Mesendoderm (in vitro differentiated cells): ENCODE measurements at regions not wholly inside any gene's neighbourhood (a gene's known extent, or its start where the extent isn't known, plus 50 kb on each side); places are given as distances from the start of the nearest gene placed in this dataset.

ENCODE experiments used
- DNase-seq: peaks from one replicate; pipeline ENCODE4 v3.0.0; 2013
- H2AK5ac ChIP-seq: 2 replicates; pipeline ENCODE4 v1.6.1; 2013; ENCODE audit warnings: low read length, inconsistent platforms
- H2BK120ac ChIP-seq: 2 replicates; pipeline ENCODE4 v1.6.1; 2013; ENCODE audit warnings: low read depth, mild to moderate bottlenecking, low read length, moderate library complexity, mixed read lengths
- H2BK15ac ChIP-seq: replicated peaks from 2 replicates; pipeline ENCODE4 v1.6.1; 2013; ENCODE audit warnings: low read depth, mild to moderate bottlenecking, moderate library complexity
- H2BK5ac ChIP-seq: 2 replicates; pipeline ENCODE4 v1.6.1; 2013; ENCODE audit warnings: low read length, inconsistent platforms
- H3K18ac ChIP-seq: 2 replicates; pipeline ENCODE4 v1.6.1; 2013; ENCODE audit warnings: mild to moderate bottlenecking, low read length, mixed read lengths
- H3K23ac ChIP-seq: one replicate; pipeline ENCODE4 v1.6.1; 2013; ENCODE audit warnings: low read length
- H3K27ac ChIP-seq: 2 replicates; pipeline ENCODE4 v1.5.1; 2013; ENCODE audit warnings: low read depth, mild to moderate bottlenecking, inconsistent platforms, low read length, moderate library complexity
- H3K27me3 ChIP-seq: 2 replicates; pipeline ENCODE4 v1.6.1; 2013; ENCODE audit warnings: low read length, control low read depth, mild to moderate bottlenecking, inconsistent platforms; ENCODE audit not compliant: insufficient read depth, poor library complexity
- H3K36me3 ChIP-seq: 2 replicates; pipeline ENCODE4 v1.6.1; 2013; ENCODE audit warnings: low read length, inconsistent platforms; ENCODE audit not compliant: control insufficient read depth, insufficient read depth
- H3K4ac ChIP-seq: one replicate; pipeline ENCODE4 v1.6.1; 2013; ENCODE audit warnings: low read depth, mild to moderate bottlenecking, low read length, moderate library complexity
- H3K4me1 ChIP-seq: 2 replicates; pipeline ENCODE4 v1.6.1; 2013; ENCODE audit warnings: low read depth, low read length, inconsistent platforms; ENCODE audit not compliant: control insufficient read depth
- H3K4me2 ChIP-seq: 2 replicates; pipeline ENCODE4 v1.6.1; 2013; ENCODE audit warnings: low read length
- H3K4me3 ChIP-seq: 2 replicates; pipeline ENCODE4 v1.5.1; 2013; ENCODE audit warnings: mild to moderate bottlenecking, low read length
- H3K56ac ChIP-seq: one replicate; pipeline ENCODE4 v1.6.1; 2013; ENCODE audit warnings: low read length
- H3K79me1 ChIP-seq: 2 replicates; pipeline ENCODE4 v1.6.1; 2013; ENCODE audit warnings: low read length, inconsistent platforms
- H3K79me2 ChIP-seq: 2 replicates; pipeline ENCODE4 v1.6.1; 2013; ENCODE audit warnings: mild to moderate bottlenecking, low read length; ENCODE audit not compliant: control insufficient read depth, insufficient read depth
- H3K9ac ChIP-seq: 2 replicates; pipeline ENCODE4 v1.6.1; 2013; ENCODE audit warnings: low read length, inconsistent platforms
- H4K5ac ChIP-seq: one replicate; pipeline ENCODE4 v1.6.1; 2013; ENCODE audit warnings: low read length
- H4K8ac ChIP-seq: one replicate; pipeline ENCODE4 v1.6.1; 2013; ENCODE audit warnings: low read depth, mild to moderate bottlenecking, control low read depth, low read length, moderate library complexity
- WGBS: extraction: QIAGEN DNeasy Blood & Tissue Kit; methylation state at CpG from one replicate; pipeline ENCODE4 v1.1.7; 2013; ENCODE audit warnings: low lambda C conversion rate, missing lambda C conversion rate; ENCODE audit not compliant: insufficient coverage; ENCODE audit errors: extremely low coverage; 5-methylcytosine and 5-hydroxymethylcytosine counted together

- H3K27ac ChIP-seq, result no peak overlapping the region
- no peak overlapping the region for H3K4ac ChIP-seq
- H3K4me2 ChIP-seq, result no peak overlapping the region
- no peak overlapping the region for H2BK15ac ChIP-seq
- H3K4me1 ChIP-seq, result no peaks in the 10 kb centered on the region
- WGBS, result no CpG with 5 or more reads among the region's 7 CpGs
- no peak overlapping the region for H3K4me3 ChIP-seq
- H3K27me3 ChIP-seq, result no peaks in the 10 kb centered on the region
- no peak overlapping the region for H3K9ac ChIP-seq
- H3K79me2 ChIP-seq, result no peaks in the 10 kb centered on the region
- H4K5ac ChIP-seq, result no peak overlapping the region
- DNase-seq, result no peak
- H2BK5ac ChIP-seq, result no peak overlapping the region
- H2BK120ac ChIP-seq, result no peak overlapping the region
- no peak overlapping the region for H2AK5ac ChIP-seq
- H3K23ac ChIP-seq, result no peak overlapping the region
- no peak overlapping the region for H3K18ac ChIP-seq
- H4K8ac ChIP-seq, result no peak overlapping the region
- H3K56ac ChIP-seq, result no peak overlapping the region
- H3K36me3 ChIP-seq, result no peaks in the 10 kb centered on the region
- H3K79me1 ChIP-seq, result no peaks in the 10 kb centered on the region
Observed at GRCh38 chr10:1950803-1951495, 213.6 kb upstream of the ADARB2 start.

GRCh38 chr10:1947464-1948003, 210.2 kb upstream of the ADARB2 start:
- WGBS, result no CpG with 5 or more reads among the region's 4 CpGs

GRCh38 chr10:1944487-1944886, 207.2 kb upstream of the ADARB2 start:
- Histone ChIP-seq H3K79me2 (no peaks in the 10 kb centered on the region), H3K79me1 (no peaks in the 10 kb centered on the region), H3K36me3 (no peaks in the 10 kb centered on the region), H3K4me3 (no peak overlapping the region), H3K23ac (no peak overlapping the region), H2BK15ac (no peak overlapping the region), H2AK5ac (no peak overlapping the region), H3K4ac (no peak overlapping the region), H3K27ac (no peak overlapping the region), H3K9ac (no peak overlapping the region), H3K4me2 (no peak overlapping the region), H3K27me3 (peaks cover 2% of the 10 kb centered on the region), H4K5ac (no peak overlapping the region), H2BK5ac (no peak overlapping the region), H3K4me1 (no peaks in the 10 kb centered on the region), H3K18ac (no peak overlapping the region), H3K56ac (no peak overlapping the region), H2BK120ac (no peak overlapping the region), H4K8ac (no peak overlapping the region)
- WGBS, result no CpG with 5 or more reads among the region's 11 CpGs
- no peak for DNase-seq

More at GRCh38 chr10:1947464-1948003, 210.2 kb upstream of the ADARB2 start:
- no peak overlapping the region for H4K8ac ChIP-seq
- no peak overlapping the region for H4K5ac ChIP-seq
- no peak overlapping the region for H3K23ac ChIP-seq
- no peak overlapping the region for H3K4ac ChIP-seq
- DNase-seq, result no peak
- H3K27ac ChIP-seq, result no peak overlapping the region
- H2BK15ac ChIP-seq, result no peak overlapping the region
- H3K27me3 ChIP-seq, result no peaks in the 10 kb centered on the region
- no peak overlapping the region for H3K4me2 ChIP-seq
- H3K18ac ChIP-seq, result no peak overlapping the region
- no peaks in the 10 kb centered on the region for H3K79me1 ChIP-seq
- no peaks in the 10 kb centered on the region for H3K79me2 ChIP-seq
- no peak overlapping the region for H3K56ac ChIP-seq
- H3K4me1 ChIP-seq, result no peaks in the 10 kb centered on the region
- H2BK120ac ChIP-seq, result no peak overlapping the region
- H2AK5ac ChIP-seq, result no peak overlapping the region
- H2BK5ac ChIP-seq, result no peak overlapping the region
- H3K36me3 ChIP-seq, result no peaks in the 10 kb centered on the region
- no peak overlapping the region for H3K4me3 ChIP-seq
- H3K9ac ChIP-seq, result no peak overlapping the region

DNA sequence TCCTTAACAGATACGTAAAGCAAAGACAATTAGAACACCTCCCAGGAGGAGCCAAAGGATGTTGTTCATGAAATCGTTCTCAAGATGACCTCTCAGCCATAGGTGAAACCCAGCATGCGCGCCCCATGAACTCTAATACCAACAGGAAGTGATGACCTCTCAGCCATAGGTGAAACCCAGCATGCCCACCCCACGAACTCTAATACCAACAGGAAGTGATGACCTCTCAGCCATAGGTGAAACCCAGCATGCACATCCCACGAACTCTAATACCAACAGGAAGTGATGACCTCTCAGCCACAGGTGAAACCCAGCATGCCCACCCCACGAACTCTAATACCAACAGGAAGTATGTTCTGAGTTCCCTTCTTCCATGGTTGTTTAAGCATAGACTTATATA, 205.2 kb upstream of the ADARB2 start:
- H3K23ac ChIP-seq, result no peak overlapping the region
- no peak overlapping the region for H2BK15ac ChIP-seq
- H3K56ac ChIP-seq, result no peak overlapping the region
- H4K8ac ChIP-seq, result no peak overlapping the region
- no peak overlapping the region for H3K4me3 ChIP-seq
- no peaks in the 10 kb centered on the region for H3K79me2 ChIP-seq
- no peak overlapping the region for H3K4me2 ChIP-seq
- WGBS, result no CpG with 5 or more reads among the region's 7 CpGs
- no peak overlapping the region for H2BK5ac ChIP-seq
- peaks cover 2% of the 10 kb centered on the region for H3K27me3 ChIP-seq
- H2BK120ac ChIP-seq, result no peak overlapping the region
- no peak overlapping the region for H4K5ac ChIP-seq
- no peak overlapping the region for H3K4ac ChIP-seq
- no peaks in the 10 kb centered on the region for H3K36me3 ChIP-seq
- no peaks in the 10 kb centered on the region for H3K79me1 ChIP-seq
- peak; percentile 10 for DNase-seq
- H2AK5ac ChIP-seq, result no peak overlapping the region
- H3K9ac ChIP-seq, result no peak overlapping the region
- H3K27ac ChIP-seq, result no peak overlapping the region
- H3K18ac ChIP-seq, result no peak overlapping the region
- no peaks in the 10 kb centered on the region for H3K4me1 ChIP-seq

GRCh38 chr10:1939016-1939415, 201.7 kb upstream of the ADARB2 start:
- H2BK5ac ChIP-seq, result no peak overlapping the region
- no peaks in the 10 kb centered on the region for H3K79me1 ChIP-seq
- H3K4ac ChIP-seq, result no peak overlapping the region
- no peak overlapping the region for H2AK5ac ChIP-seq
- H3K56ac ChIP-seq, result no peak overlapping the region
- H3K18ac ChIP-seq, result no peak overlapping the region
- no peak overlapping the region for H2BK15ac ChIP-seq
- no CpG with 5 or more reads among the region's 17 CpGs for WGBS
- H3K23ac ChIP-seq, result no peak overlapping the region
- no peaks in the 10 kb centered on the region for H3K4me1 ChIP-seq
- no peak overlapping the region for H3K9ac ChIP-seq
- H3K4me2 ChIP-seq, result no peak overlapping the region
- H3K4me3 ChIP-seq, result no peak overlapping the region
- no peak overlapping the region for H4K8ac ChIP-seq
- no peak overlapping the region for H4K5ac ChIP-seq
- peaks cover 2% of the 10 kb centered on the region for H3K27me3 ChIP-seq
- no peaks in the 10 kb centered on the region for H3K79me2 ChIP-seq
- no peaks in the 10 kb centered on the region for H3K36me3 ChIP-seq
- no peak overlapping the region for H2BK120ac ChIP-seq
- DNase-seq, result no peak
- H3K27ac ChIP-seq, result no peak overlapping the region

- WGBS, result no CpG with 5 or more reads among the region's 7 CpGs
- peaks cover 2% of the 10 kb centered on the region for H3K27me3 ChIP-seq
Observed at GRCh38 chr10:1938317-1938716, 201.0 kb upstream of the ADARB2 start.

More at GRCh38 chr10:1938317-1938716, 201.0 kb upstream of the ADARB2 start:
- Histone ChIP-seq H3K4me1 (no peaks in the 10 kb centered on the region), H4K5ac (no peak overlapping the region), H3K23ac (no peak overlapping the region), H3K36me3 (no peaks in the 10 kb centered on the region), H3K56ac (no peak overlapping the region), H2BK5ac (no peak overlapping the region), H3K9ac (no peak overlapping the region), H2AK5ac (no peak overlapping the region), H4K8ac (no peak overlapping the region), H3K4me3 (no peak overlapping the region), H2BK120ac (no peak overlapping the region), H3K27ac (no peak overlapping the region), H3K4ac (no peak overlapping the region), H3K4me2 (no peak overlapping the region), H3K79me1 (no peaks in the 10 kb centered on the region), H3K18ac (no peak overlapping the region), H2BK15ac (no peak overlapping the region), H3K79me2 (no peaks in the 10 kb centered on the region)
- no peak for DNase-seq
